Naive thymus-derived CD8-positive, alpha-beta T cell (primary cell): ENCODE measurements at regions not wholly inside any gene's neighbourhood (a gene's known extent, or its start where the extent isn't known, plus 50 kb on each side); places are given as distances from the start of the nearest gene placed in this dataset.
"Not testable (repeated sequence)": the region's sequence is repeated elsewhere in the genome, so short reads cannot be mapped to it uniquely, and the experiment has no call there.

ENCODE experiments used
- ATAC-seq, 2 donors: fragments of 150-1000 bp; cut with Tn5 transposase in 1 of 2; sonication (Bioruptor Pico), chemical (Tn5 transposase) in 1 of 2; 1 replicate in 1 of 2; 2 replicates in 1 of 2; pipeline ENCODE4 v1.10.0; 2021; ENCODE audit warnings: mild to moderate bottlenecking in 2 of 2, moderate library complexity in 2 of 2
- POLR2A ChIA-PET: fragments of 350-600 bp; sonication (Branson Sonifier 250); formaldehyde crosslinking; loops from one replicate; lab custom pipeline; 2021; ENCODE audit warnings: antibody characterized with exemption; lab: Charles Lee
- DNase-seq, 10 donors: peaks; one replicate each; pipeline versions ENCODE4 v3.0.0 to v3.0.0-alpha.2; 2020 to 2022
- H3K27ac Mint-ChIP-seq, 10 donors: one replicate each; pipeline ENCODE4 v1.8.0; 2020 to 2022; ENCODE audit warnings: mild to moderate bottlenecking in 10 of 10, mixed read lengths in 10 of 10, moderate library complexity in 4 of 10, inconsistent platforms in 1 of 10
- H3K27me3 Mint-ChIP-seq, 5 donors: one replicate each; pipeline ENCODE4 v1.8.0; 2021 to 2022; ENCODE audit warnings: mixed read lengths in 5 of 5
- H3K36me3 Mint-ChIP-seq, 3 donors: one replicate each; pipeline ENCODE4 v1.8.0; 2020 to 2022; ENCODE audit warnings: mixed read lengths in 3 of 3, mild to moderate bottlenecking in 2 of 3, inconsistent platforms in 1 of 3
- H3K4me1 Mint-ChIP-seq, 4 donors: one replicate each; pipeline ENCODE4 v1.8.0; 2021 to 2022; ENCODE audit warnings: mixed read lengths in 4 of 4
- H3K4me3 Mint-ChIP-seq, 10 donors: one replicate each; pipeline ENCODE4 v1.8.0; 2020 to 2022; ENCODE audit warnings: mild to moderate bottlenecking in 10 of 10, mixed read lengths in 10 of 10, moderate library complexity in 6 of 10, inconsistent platforms in 1 of 10
- H3K9me3 Mint-ChIP-seq, 9 donors: one replicate each; pipeline ENCODE4 v1.8.0; 2020 to 2022; ENCODE audit warnings: mixed read lengths in 9 of 9, mild to moderate bottlenecking in 3 of 9, inconsistent platforms in 1 of 9, moderate library complexity in 1 of 9

GRCh38 chr9:90129446-90129845 lies 513.2 kb downstream of the DIRAS2 start:
- Mint-ChIP-seq H3K4me3 (no peak overlapping the region), H3K9me3 (peaks cover 0 to 4% (median 2%) of the 10 kb centered on the region in 9 donors), H3K27ac (no peak overlapping the region), H3K36me3 (peaks cover 0 to 4% (median 2%) of the 10 kb centered on the region in 3 donors), H3K4me1 (no peaks in the 10 kb centered on the region), H3K27me3 (peaks cover 8 to 28% (median 16%) of the 10 kb centered on the region in 5 donors)
- DNase-seq (no peak), ATAC-seq (no peak)
- POLR2A ChIA-PET, result no interaction called here

- DNase-seq (no peak), ATAC-seq (no peak)
- H3K27ac Mint-ChIP-seq, result no peak overlapping the region
- peaks cover 0 to 2% (median 0%) of the 10 kb centered on the region in 9 donors for H3K9me3 Mint-ChIP-seq
- POLR2A ChIA-PET, result no interaction called here
- H3K27me3 Mint-ChIP-seq, result peaks cover 7 to 26% (median 13%) of the 10 kb centered on the region in 5 donors
- no peak overlapping the region for H3K4me3 Mint-ChIP-seq
- no peaks in the 10 kb centered on the region for H3K36me3 Mint-ChIP-seq
- no peaks in the 10 kb centered on the region for H3K4me1 Mint-ChIP-seq
Measured at GRCh38 chr9:90131568-90131967, 511.1 kb downstream of the DIRAS2 start.

GRCh38 chr9:90132866-90133265 lies 509.8 kb downstream of the DIRAS2 start:
- H3K4me1 Mint-ChIP-seq, result no peaks in the 10 kb centered on the region
- DNase-seq, result no peak
- no peak for ATAC-seq
- POLR2A ChIA-PET, result no interaction called here
- H3K27me3 Mint-ChIP-seq, result peaks cover 6 to 24% (median 15%) of the 10 kb centered on the region in 5 donors
- H3K9me3 Mint-ChIP-seq, result peaks cover 0 to 2% (median 0%) of the 10 kb centered on the region in 9 donors
- no peak overlapping the region for H3K4me3 Mint-ChIP-seq
- no peak overlapping the region for H3K27ac Mint-ChIP-seq
- H3K36me3 Mint-ChIP-seq, result no peaks in the 10 kb centered on the region

- POLR2A ChIA-PET, result no interaction called here
- H3K4me3 Mint-ChIP-seq, result no peak overlapping the region
- H3K36me3 Mint-ChIP-seq, result no peaks in the 10 kb centered on the region
- H3K4me1 Mint-ChIP-seq, result peaks cover 3 to 6% (median 4%) of the 10 kb centered on the region in 4 donors
- DNase-seq, result no peak
- no peak overlapping the region for H3K27ac Mint-ChIP-seq
- ATAC-seq, result no peak
- H3K27me3 Mint-ChIP-seq, result peaks cover 5 to 43% (median 20%) of the 10 kb centered on the region in 5 donors
- H3K9me3 Mint-ChIP-seq, result no peaks in the 10 kb centered on the region
Measured at GRCh38 chr9:90137801-90138200, 504.8 kb downstream of the DIRAS2 start.

- no peak for DNase-seq
- no peak for ATAC-seq
- Mint-ChIP-seq H3K9me3 (peaks cover 0 to under 1% (median 0%) of the 10 kb centered on the region in 9 donors), H3K36me3 (no peaks in the 10 kb centered on the region), H3K4me3 (no peak overlapping the region), H3K4me1 (peaks cover 3 to 7% (median 4%) of the 10 kb centered on the region in 4 donors), H3K27me3 (peaks cover 3 to 46% (median 18%) of the 10 kb centered on the region in 5 donors), H3K27ac (no peak overlapping the region)
- POLR2A ChIA-PET, result no interaction called here
Measured at GRCh38 chr9:90140131-90140818, 502.3 kb downstream of the DIRAS2 start.

- Mint-ChIP-seq H3K36me3 (no peaks in the 10 kb centered on the region), H3K27me3 (peaks cover 3 to 46% (median 18%) of the 10 kb centered on the region in 5 donors), H3K4me3 (no peak overlapping the region), H3K27ac (no peak overlapping the region), H3K4me1 (peaks cover 3 to 7% (median 4%) of the 10 kb centered on the region in 4 donors), H3K9me3 (peaks cover 0 to 12% (median 0%) of the 10 kb centered on the region in 9 donors)
- peak in 2 of 10 donors; percentile 14 to 26 for DNase-seq
- POLR2A ChIA-PET, result no interaction called here
- ATAC-seq, result no peak
Measured at GRCh38 chr9:90141723-90142122, 500.9 kb downstream of the DIRAS2 start.

GRCh38 chr9:90142580-90142979 lies 500.0 kb downstream of the DIRAS2 start:
- Mint-ChIP-seq H3K4me3 (no peak overlapping the region), H3K27ac (no peak overlapping the region), H3K27me3 (peaks cover 5 to 51% (median 20%) of the 10 kb centered on the region in 5 donors), H3K9me3 (peaks cover 0 to 18% (median 2%) of the 10 kb centered on the region in 9 donors), H3K36me3 (peaks cover 0 to 5% (median 0%) of the 10 kb centered on the region in 3 donors), H3K4me1 (peaks cover 3 to 7% (median 4%) of the 10 kb centered on the region in 4 donors)
- DNase-seq (peak in 9 of 10 donors; percentile 35 to 75 (median 51)), ATAC-seq (no peak)
- POLR2A ChIA-PET, result no interaction called here

GRCh38 chr9:90147426-90147825 lies 495.2 kb downstream of the DIRAS2 start:
- ATAC-seq (no peak), DNase-seq (no peak)
- POLR2A ChIA-PET, result no interaction called here
- Mint-ChIP-seq H3K27me3 (peaks cover 3 to 16% (median 7%) of the 10 kb centered on the region in 5 donors), H3K27ac (no peak overlapping the region), H3K9me3 (peaks cover 0 to 26% (median 5%) of the 10 kb centered on the region in 9 donors), H3K4me1 (peaks cover 3 to 5% (median 3%) of the 10 kb centered on the region in 4 donors), H3K36me3 (peaks cover 0 to 11% (median 0%) of the 10 kb centered on the region in 3 donors), H3K4me3 (no peak overlapping the region)

GRCh38 chr9:90156318-90156717 lies 486.3 kb downstream of the DIRAS2 start:
- Mint-ChIP-seq H3K9me3 (peaks cover 0 to 2% (median 0%) of the 10 kb centered on the region in 9 donors), H3K27me3 (peaks cover 1 to 13% (median 3%) of the 10 kb centered on the region in 5 donors), H3K36me3 (no peaks in the 10 kb centered on the region), H3K4me3 (no peak overlapping the region), H3K27ac (no peak overlapping the region), H3K4me1 (no peaks in the 10 kb centered on the region)
- no peak for ATAC-seq
- no peak for DNase-seq
- POLR2A ChIA-PET, result no interaction called here

- no peak for DNase-seq
Measured at GRCh38 chr9:90162326-90162725, 480.3 kb downstream of the DIRAS2 start.

GRCh38 chr9:90162819-90163218 lies 479.8 kb downstream of the DIRAS2 start:
- Mint-ChIP-seq H3K27me3 (peaks cover 0 to 18% (median 3%) of the 10 kb centered on the region in 5 donors), H3K4me3 (no peak overlapping the region), H3K27ac (no peak overlapping the region), H3K4me1 (peaks cover 0 to 5% (median under 1%) of the 10 kb centered on the region in 4 donors), H3K9me3 (no peaks in the 10 kb centered on the region), H3K36me3 (no peaks in the 10 kb centered on the region)
- no peak for ATAC-seq
- DNase-seq, result no peak
- POLR2A ChIA-PET, result no interaction called here

More at GRCh38 chr9:90162326-90162725, 480.3 kb downstream of the DIRAS2 start:
- peaks cover 0 to 5% (median under 1%) of the 10 kb centered on the region in 4 donors for H3K4me1 Mint-ChIP-seq
- peaks cover 0 to 19% (median 3%) of the 10 kb centered on the region in 5 donors for H3K27me3 Mint-ChIP-seq
- no peak overlapping the region for H3K27ac Mint-ChIP-seq
- H3K9me3 Mint-ChIP-seq, result no peaks in the 10 kb centered on the region
- no peaks in the 10 kb centered on the region for H3K36me3 Mint-ChIP-seq
- ATAC-seq, result no peak
- POLR2A ChIA-PET, result no interaction called here
- no peak overlapping the region for H3K4me3 Mint-ChIP-seq

GRCh38 chr9:90165281-90165680 lies 477.3 kb downstream of the DIRAS2 start:
- Mint-ChIP-seq H3K27ac (no peak overlapping the region), H3K4me3 (no peak overlapping the region), H3K4me1 (peaks cover 0 to 5% (median under 1%) of the 10 kb centered on the region in 4 donors), H3K27me3 (peaks cover 0 to 10% (median 1%) of the 10 kb centered on the region in 5 donors), H3K9me3 (no peaks in the 10 kb centered on the region), H3K36me3 (peaks cover 0 to under 1% (median 0%) of the 10 kb centered on the region in 3 donors)
- POLR2A ChIA-PET, result no interaction called here
- ATAC-seq (no peak), DNase-seq (no peak)

GRCh38 chr9:90166374-90166773 lies 476.2 kb downstream of the DIRAS2 start:
- POLR2A ChIA-PET, DNase-seq, H3K27ac Mint-ChIP-seq, ATAC-seq, H3K4me1 Mint-ChIP-seq, H3K4me3 Mint-ChIP-seq, H3K36me3 Mint-ChIP-seq: not testable (repeated sequence)
- peaks cover 0 to 10% (median 1%) of the 10 kb centered on the region in 5 donors for H3K27me3 Mint-ChIP-seq
- peaks cover 0 to 10% (median 4%) of the 10 kb centered on the region in 9 donors for H3K9me3 Mint-ChIP-seq
